Esophagus muscularis mucosa (tissue), 4 donors: ENCODE measurements at regions not wholly inside any gene's neighbourhood (a gene's known extent, or its start where the extent isn't known, plus 50 kb on each side); places are given as distances from the start of the nearest gene placed in this dataset.

Experiments
- DNase-seq: peaks from one replicate; pipeline ENCODE4 v3.0.0-alpha.2; 2017; ENCODE audit errors: extremely low spot score
- H3K27ac ChIP-seq, 4 donors: fragments of 200-600 bp; sonication (generic); replicated peaks in 1 of 4; 1 replicate in 3 of 4; 2 replicates in 1 of 4; pipeline ENCODE4 v1.5.1; 2016 to 2019; ENCODE audit warnings: mild to moderate bottlenecking in 1 of 4
- H3K27me3 ChIP-seq, 4 donors: fragments of 200-600 bp; sonication (generic); one replicate each; pipeline versions ENCODE4 v1.5.1 to v1.6.0; 2016 to 2019
- H3K36me3 ChIP-seq, 4 donors: fragments of 200-600 bp; sonication (generic); one replicate each; pipeline ENCODE4 v1.5.1; 2016 to 2019
- H3K4me1 ChIP-seq, 4 donors: fragments of 200-600 bp; sonication (generic); one replicate each; pipeline ENCODE4 v1.5.1; 2016 to 2019
- H3K4me3 ChIP-seq, 4 donors: fragments of 200-600 bp; sonication (generic); 1 replicate in 2 of 4; 2 replicates in 2 of 4; pipeline ENCODE4 v1.5.1; 2016 to 2019; ENCODE audit warnings: mild to moderate bottlenecking in 4 of 4, moderate library complexity in 1 of 4
- H3K9me3 ChIP-seq, 4 donors: fragments of 200-600 bp; sonication (generic); 1 replicate in 3 of 4; 2 replicates in 1 of 4; pipeline ENCODE4 v1.5.1; 2016 to 2019
- CTCF ChIP-seq, 3 experiments: fragments of 200-600 bp in 2 of 3; fragments of 450-650 bp in 1 of 3; sonication (generic) in 2 of 3; IDR thresholded peaks; one replicate each; pipeline ENCODE4 v1.5.1; 2017 to 2019; ENCODE audit warnings: antibody characterized with exemption in 3 of 3, mild to moderate bottlenecking in 2 of 3, moderate library complexity in 1 of 3
- EP300 ChIP-seq: sonication (generic); formaldehyde crosslinking; IDR thresholded peaks from one replicate; pipeline ENCODE4 v1.6.1; 2017; ENCODE audit warnings: antibody characterized with exemption
- POLR2A ChIP-seq: fragments of 450-650 bp; IDR thresholded peaks from one replicate; pipeline ENCODE4 v1.6.1; 2017; ENCODE audit warnings: antibody characterized with exemption, moderate library complexity, mild to moderate bottlenecking, low read depth
- POLR2AphosphoS5 ChIP-seq, 2 donors: sonication (generic); formaldehyde crosslinking; IDR thresholded peaks; one replicate each; pipeline ENCODE4 v1.6.1; 2017; ENCODE audit warnings: antibody characterized with exemption in 2 of 2
- WGBS: methylation state at CpG from one replicate; pipeline ENCODE4 v1.1.5; 2018; 5-methylcytosine and 5-hydroxymethylcytosine counted together
- intact Hi-C: fragments of 100-400 bp; cut with DNase I; formaldehyde crosslinking; loops from one replicate; pipeline ENCODE4 v1.15.1; 2023

GRCh38 chr14:37665479-37665878 lies 70.0 kb downstream of the TTC6 start:
- H3K4me3 ChIP-seq: no peak overlapping the region
- no peaks in the 10 kb centered on the region for H3K27me3 ChIP-seq
- TF ChIP-seq POLR2AphosphoS5 (IDR thresholded peaks at IDR 0.05) (no peak), POLR2A (no peak), CTCF (IDR thresholded peaks at IDR 0.05) (no peak), EP300 (no peak)
- WGBS: 92% methylated on average over 4 of the region's 4 CpGs
- DNase-seq: no peak
- intact Hi-C loops: no loop called here
- peaks cover 0 to 24% (median 9%) of the 10 kb centered on the region in 4 donors for H3K9me3 ChIP-seq
- no peaks in the 10 kb centered on the region for H3K4me1 ChIP-seq
- H3K36me3 ChIP-seq: no peaks in the 10 kb centered on the region
- H3K27ac ChIP-seq: no peak overlapping the region

GRCh38 chr14:37665951-37666350 lies 70.5 kb downstream of the TTC6 start:
- DNase-seq: no peak
- WGBS: 81% methylated on average over 1 of the region's 1 CpG

GRCh38 chr14:37668646-37669045 lies 73.2 kb downstream of the TTC6 start:
- H3K36me3 ChIP-seq: no peaks in the 10 kb centered on the region
- H3K4me3 ChIP-seq: no peak overlapping the region
- 17% methylated on average over 1 of the region's 1 CpG for WGBS
- TF ChIP-seq POLR2AphosphoS5 (IDR thresholded peaks at IDR 0.05): no peak
- no peaks in the 10 kb centered on the region for H3K27me3 ChIP-seq
- H3K9me3 ChIP-seq: no peaks in the 10 kb centered on the region
- intact Hi-C loops: no loop called here
- DNase-seq: no peak
- H3K4me1 ChIP-seq: no peaks in the 10 kb centered on the region
- no peak overlapping the region for H3K27ac ChIP-seq

More at GRCh38 chr14:37665951-37666350, 70.5 kb downstream of the TTC6 start:
- Histone ChIP-seq H3K27ac (no peak overlapping the region), H3K9me3 (peaks cover 0 to 20% (median 7%) of the 10 kb centered on the region in 4 donors), H3K36me3 (no peaks in the 10 kb centered on the region), H3K4me1 (no peaks in the 10 kb centered on the region), H3K27me3 (no peaks in the 10 kb centered on the region), H3K4me3 (no peak overlapping the region)
- intact Hi-C loops: no loop called here
- no peak for TF ChIP-seq EP300
- TF ChIP-seq POLR2AphosphoS5 (IDR thresholded peaks at IDR 0.05): no peak
- no peak for TF ChIP-seq CTCF (IDR thresholded peaks at IDR 0.05)
- TF ChIP-seq POLR2A: no peak

GRCh38 chr14:37669242-37669641 lies 73.8 kb downstream of the TTC6 start:
- intact Hi-C loops: no loop called here
- no peaks in the 10 kb centered on the region for H3K36me3 ChIP-seq
- H3K4me3 ChIP-seq: no peak overlapping the region
- no peaks in the 10 kb centered on the region for H3K27me3 ChIP-seq
- H3K4me1 ChIP-seq: no peaks in the 10 kb centered on the region
- TF ChIP-seq EP300 (no peak), POLR2A (no peak), POLR2AphosphoS5 (IDR thresholded peaks at IDR 0.05) (no peak), CTCF (IDR thresholded peaks at IDR 0.05) (no peak)
- no peak for DNase-seq
- H3K27ac ChIP-seq: no peak overlapping the region
- WGBS: 66% methylated on average over 3 of the region's 3 CpGs
- H3K9me3 ChIP-seq: no peaks in the 10 kb centered on the region

- no peak for DNase-seq
- WGBS: 53% methylated on average over 1 of the region's 1 CpG
- no peak overlapping the region for H3K27ac ChIP-seq
- TF ChIP-seq POLR2AphosphoS5 (IDR thresholded peaks at IDR 0.05): no peak
- no peak for TF ChIP-seq POLR2A
- TF ChIP-seq CTCF (IDR thresholded peaks at IDR 0.05): no peak
- no peak for TF ChIP-seq EP300
- intact Hi-C loops: no loop called here
- H3K4me1 ChIP-seq: no peaks in the 10 kb centered on the region
- no peak overlapping the region for H3K4me3 ChIP-seq
- H3K9me3 ChIP-seq: no peaks in the 10 kb centered on the region
- H3K36me3 ChIP-seq: no peaks in the 10 kb centered on the region
- no peaks in the 10 kb centered on the region for H3K27me3 ChIP-seq
Measured at GRCh38 chr14:37673439-37673838, 78.0 kb downstream of the TTC6 start.
